Upper lobe of right lung (tissue), 1 donor: ENCODE measurements at regions not wholly inside any gene's neighbourhood (a gene's known extent, or its start where the extent isn't known, plus 50 kb on each side); places are given as distances from the start of the nearest gene placed in this dataset.

Experiments
- ATAC-seq: fragments of 200-7000 bp; cut with Tn5 transposase; one replicate; pipeline ENCODE4 v1.9.1; 2020; ENCODE audit warnings: mild to moderate bottlenecking, moderate library complexity
- DNase-seq: peaks from one replicate; pipeline ENCODE4 v3.0.0-alpha.2; 2020
- H3K27ac ChIP-seq: fragments of 200-600 bp; one replicate; pipeline ENCODE4 v1.8.0; 2022
- H3K27me3 ChIP-seq: fragments of 200-600 bp; one replicate; pipeline ENCODE4 v1.8.0; 2022; ENCODE audit warnings: mild to moderate bottlenecking
- H3K36me3 ChIP-seq: fragments of 200-600 bp; one replicate; pipeline ENCODE4 v1.8.0; 2022
- H3K4me1 ChIP-seq: fragments of 200-600 bp; one replicate; pipeline ENCODE4 v1.8.0; 2022
- H3K4me3 ChIP-seq: fragments of 200-600 bp; one replicate; pipeline ENCODE4 v1.8.0; 2022; ENCODE audit warnings: mild to moderate bottlenecking
- H3K9me3 ChIP-seq: fragments of 200-600 bp; one replicate; pipeline ENCODE4 v1.8.0; 2022
- intact Hi-C: fragments of 100-400 bp; cut with DNase I; formaldehyde crosslinking; loops from one replicate; pipeline ENCODE4 v1.11.0; 2022
- TF ChIP-seq, protein P1 (sequence below): fragments of 200-600 bp; IDR thresholded peaks from one replicate; pipeline ENCODE4 v1.8.0; 2022; ENCODE audit warnings: antibody characterized with exemption
- donor health status: DM: no; HTN: yes; CAD: no; lungs with severe emphysema.

DNA sequence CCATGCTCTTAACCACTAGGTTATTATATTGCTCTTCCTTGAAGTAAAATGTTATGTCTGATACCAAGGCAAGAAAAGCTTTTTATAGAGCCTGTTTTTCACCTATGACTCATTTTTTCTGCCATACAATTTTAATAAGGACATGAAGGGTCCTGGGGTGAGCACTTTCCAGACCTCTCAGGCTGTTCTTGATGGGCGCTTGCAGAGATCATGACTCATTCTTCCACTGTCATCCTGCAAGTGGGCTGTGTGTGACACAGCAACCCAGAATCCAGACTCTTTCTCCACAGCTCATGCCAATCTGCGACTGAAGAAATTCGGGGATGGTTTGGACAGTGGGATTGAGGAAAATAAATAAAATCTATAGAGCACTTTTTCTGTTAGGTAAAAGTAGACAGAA is 506.7 kb upstream of the NBEA start:
- intact Hi-C loops: no loop called here
- Histone ChIP-seq H3K27me3 (no peaks in the 10 kb centered on the region), H3K36me3 (no peaks in the 10 kb centered on the region), H3K4me1 (no peaks in the 10 kb centered on the region), H3K4me3 (no peak overlapping the region), H3K27ac (no peak overlapping the region), H3K9me3 (no peaks in the 10 kb centered on the region)
- DNase-seq (no peak), ATAC-seq (no peak)
- TF ChIP-seq, protein P1, sequence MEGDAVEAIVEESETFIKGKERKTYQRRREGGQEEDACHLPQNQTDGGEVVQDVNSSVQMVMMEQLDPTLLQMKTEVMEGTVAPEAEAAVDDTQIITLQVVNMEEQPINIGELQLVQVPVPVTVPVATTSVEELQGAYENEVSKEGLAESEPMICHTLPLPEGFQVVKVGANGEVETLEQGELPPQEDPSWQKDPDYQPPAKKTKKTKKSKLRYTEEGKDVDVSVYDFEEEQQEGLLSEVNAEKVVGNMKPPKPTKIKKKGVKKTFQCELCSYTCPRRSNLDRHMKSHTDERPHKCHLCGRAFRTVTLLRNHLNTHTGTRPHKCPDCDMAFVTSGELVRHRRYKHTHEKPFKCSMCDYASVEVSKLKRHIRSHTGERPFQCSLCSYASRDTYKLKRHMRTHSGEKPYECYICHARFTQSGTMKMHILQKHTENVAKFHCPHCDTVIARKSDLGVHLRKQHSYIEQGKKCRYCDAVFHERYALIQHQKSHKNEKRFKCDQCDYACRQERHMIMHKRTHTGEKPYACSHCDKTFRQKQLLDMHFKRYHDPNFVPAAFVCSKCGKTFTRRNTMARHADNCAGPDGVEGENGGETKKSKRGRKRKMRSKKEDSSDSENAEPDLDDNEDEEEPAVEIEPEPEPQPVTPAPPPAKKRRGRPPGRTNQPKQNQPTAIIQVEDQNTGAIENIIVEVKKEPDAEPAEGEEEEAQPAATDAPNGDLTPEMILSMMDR: no peak

GRCh38 chr13:34437873-34438272 is 504.2 kb upstream of the NBEA start:
- Histone ChIP-seq H3K4me1 (no peaks in the 10 kb centered on the region), H3K4me3 (no peak overlapping the region), H3K27ac (no peak overlapping the region), H3K36me3 (no peaks in the 10 kb centered on the region), H3K27me3 (no peaks in the 10 kb centered on the region), H3K9me3 (no peaks in the 10 kb centered on the region)
- ATAC-seq: no peak
- intact Hi-C loops: no loop called here
- DNase-seq: no peak
- TF ChIP-seq, protein P1: no peak

- Histone ChIP-seq H3K27me3 (no peaks in the 10 kb centered on the region), H3K9me3 (no peaks in the 10 kb centered on the region), H3K27ac (no peak overlapping the region), H3K4me1 (no peaks in the 10 kb centered on the region), H3K4me3 (no peak overlapping the region), H3K36me3 (no peaks in the 10 kb centered on the region)
- no peak for DNase-seq
- TF ChIP-seq, protein P1: no peak
- ATAC-seq: no peak
- intact Hi-C loops: no loop called here
These were observed 489.2 kb upstream of the NBEA start for GRCh38 chr13:34452831-34453230.

- DNase-seq (no peak), ATAC-seq (no peak)
- H3K4me3 ChIP-seq: no peak overlapping the region
- no peaks in the 10 kb centered on the region for H3K4me1 ChIP-seq
- H3K36me3 ChIP-seq: no peaks in the 10 kb centered on the region
- no peak overlapping the region for H3K27ac ChIP-seq
- H3K9me3 ChIP-seq: no peaks in the 10 kb centered on the region
- intact Hi-C loops: no loop called here
- H3K27me3 ChIP-seq: no peaks in the 10 kb centered on the region
- TF ChIP-seq, protein P1: no peak
These were observed 483.0 kb upstream of the NBEA start for GRCh38 chr13:34458756-34459715.

DNA sequence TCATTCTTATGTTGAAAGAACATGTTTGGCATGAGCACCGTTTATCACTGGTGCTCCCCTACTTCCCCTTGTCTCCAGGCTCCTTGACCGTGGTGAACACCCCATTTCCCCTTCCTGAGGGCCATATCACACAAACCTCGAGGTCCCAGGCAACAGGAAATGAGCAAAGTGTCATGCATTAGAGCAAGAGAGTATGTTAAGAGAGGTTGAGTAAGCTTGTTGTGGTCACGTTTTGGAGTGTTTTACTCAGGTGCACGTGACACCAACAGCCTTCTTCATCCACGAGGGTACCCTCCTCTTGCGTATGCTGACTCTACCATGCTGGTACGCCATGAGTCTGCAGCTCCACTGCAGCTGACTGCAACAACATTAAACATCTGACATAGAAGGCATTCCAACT is 482.2 kb upstream of the NBEA start:
- Histone ChIP-seq H3K27me3 (no peaks in the 10 kb centered on the region), H3K36me3 (no peaks in the 10 kb centered on the region), H3K4me3 (no peak overlapping the region), H3K9me3 (no peaks in the 10 kb centered on the region), H3K4me1 (no peaks in the 10 kb centered on the region), H3K27ac (no peak overlapping the region)
- intact Hi-C loops: no loop called here
- TF ChIP-seq, protein P1: no peak
- no peak for ATAC-seq
- DNase-seq: no peak
